ENCODE measurements at regions not wholly inside any gene's neighbourhood (a gene's known extent, or its start where the extent isn't known, plus 50 kb on each side); places are given as distances from the start of the nearest gene placed in this dataset.
A peak's percentile ranks its signal among the peaks of the same experiment; 100 is the strongest.

DNA sequence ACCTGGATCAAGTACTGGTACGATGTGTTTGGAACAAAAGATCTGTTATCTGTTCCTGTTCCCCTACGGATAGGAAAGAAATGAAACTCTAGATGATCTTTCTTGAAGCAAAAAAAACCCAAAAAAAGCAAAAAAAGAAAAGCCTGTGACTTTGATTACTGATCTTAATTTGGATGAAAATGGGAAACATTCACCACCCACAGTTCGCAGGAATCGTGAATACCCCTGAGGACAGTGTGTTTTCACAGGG lies 138.7 kb upstream of the LMNTD1 start (continued):
- TF ChIP-seq HNF4A (conservative IDR thresholded peaks at IDR 0.05) (no peak), RXRA (IDR thresholded peaks at IDR 0.05) (no peak), GABPA (IDR thresholded peaks at IDR 0.05 in 1 of 2, conservative IDR thresholded peaks at IDR 0.05 in 1 of 2) (no peak), JUND (IDR thresholded peaks at IDR 0.05) (no peak), NR2F2 (IDR thresholded peaks at IDR 0.05) (no peak), RAD21 (IDR thresholded peaks at IDR 0.05) (no peak), YY1 (IDR thresholded peaks at IDR 0.05) (no peak)

DNA sequence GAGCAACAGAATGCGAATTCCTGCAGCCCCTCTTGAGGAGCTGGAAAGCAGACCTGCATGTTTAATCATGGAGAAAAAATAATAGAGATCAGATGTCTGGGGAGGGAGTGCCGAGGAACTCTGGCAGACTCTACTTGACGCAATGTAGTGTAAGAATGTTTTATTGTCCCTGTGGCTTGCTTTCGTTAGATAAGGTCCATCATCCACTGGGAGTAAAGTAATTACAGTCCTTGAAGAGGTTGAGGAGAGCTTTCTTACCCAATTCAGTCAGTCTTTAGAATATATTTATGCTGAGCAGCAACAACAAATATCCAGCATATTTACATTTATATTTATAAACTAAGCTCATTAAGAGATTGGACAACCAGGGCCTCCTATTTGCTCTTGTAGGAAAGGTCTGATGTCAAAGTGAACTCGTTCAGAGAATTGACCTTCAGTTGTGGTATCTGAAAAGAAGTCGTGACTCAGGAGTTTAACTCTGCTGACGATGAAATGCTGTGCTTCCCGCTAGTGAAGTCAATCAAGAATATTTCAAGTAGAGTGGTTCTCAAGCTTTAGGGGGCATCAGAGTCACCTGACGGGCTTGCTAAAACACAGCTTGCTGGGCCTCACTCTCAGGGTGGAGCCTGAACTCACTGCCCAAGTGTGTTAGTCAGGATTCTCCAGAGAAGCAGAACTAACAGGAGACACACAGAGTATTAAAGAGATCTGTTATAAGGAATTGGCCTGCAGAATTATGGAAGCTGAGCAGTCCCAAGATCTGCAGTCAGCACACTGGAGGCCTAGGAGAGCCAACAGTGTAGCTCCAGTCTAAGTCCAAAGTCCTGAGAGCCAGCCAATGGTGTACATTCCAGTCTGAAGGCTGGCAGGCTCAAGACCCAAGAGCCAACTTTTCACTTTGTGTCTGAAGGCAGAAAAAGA lies 139.3 kb upstream of the LMNTD1 start:
- DNase-seq (ENCODE audit: low spot score), result no peak
- H3K36me3 ChIP-seq (ENCODE audit: control insufficient read depth in 4 of 4, insufficient read depth in 3 of 4, low read depth in 1 of 4, low read length in 3 of 4), result no peaks in the 10 kb centered on the region
- H3K9ac ChIP-seq (ENCODE audit: low read depth in 1 of 2, low read length in 2 of 2), result no peak overlapping the region
- H3K27me3 ChIP-seq (ENCODE audit: control insufficient read depth in 4 of 4, insufficient read depth in 4 of 4, low read length in 3 of 4), result no peaks in the 10 kb centered on the region
- H3K9me3 ChIP-seq (ENCODE audit: control insufficient read depth in 4 of 4, low read length in 3 of 4), result peaks cover 0 to 1% (median 0%) of the 10 kb centered on the region in 4 donors
- peak; percentile 24 to 45 for TF ChIP-seq HNF4A (conservative IDR thresholded peaks at IDR 0.05)
- TF ChIP-seq, protein P1, sequence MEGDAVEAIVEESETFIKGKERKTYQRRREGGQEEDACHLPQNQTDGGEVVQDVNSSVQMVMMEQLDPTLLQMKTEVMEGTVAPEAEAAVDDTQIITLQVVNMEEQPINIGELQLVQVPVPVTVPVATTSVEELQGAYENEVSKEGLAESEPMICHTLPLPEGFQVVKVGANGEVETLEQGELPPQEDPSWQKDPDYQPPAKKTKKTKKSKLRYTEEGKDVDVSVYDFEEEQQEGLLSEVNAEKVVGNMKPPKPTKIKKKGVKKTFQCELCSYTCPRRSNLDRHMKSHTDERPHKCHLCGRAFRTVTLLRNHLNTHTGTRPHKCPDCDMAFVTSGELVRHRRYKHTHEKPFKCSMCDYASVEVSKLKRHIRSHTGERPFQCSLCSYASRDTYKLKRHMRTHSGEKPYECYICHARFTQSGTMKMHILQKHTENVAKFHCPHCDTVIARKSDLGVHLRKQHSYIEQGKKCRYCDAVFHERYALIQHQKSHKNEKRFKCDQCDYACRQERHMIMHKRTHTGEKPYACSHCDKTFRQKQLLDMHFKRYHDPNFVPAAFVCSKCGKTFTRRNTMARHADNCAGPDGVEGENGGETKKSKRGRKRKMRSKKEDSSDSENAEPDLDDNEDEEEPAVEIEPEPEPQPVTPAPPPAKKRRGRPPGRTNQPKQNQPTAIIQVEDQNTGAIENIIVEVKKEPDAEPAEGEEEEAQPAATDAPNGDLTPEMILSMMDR (IDR thresholded peaks at IDR 0.05; ENCODE audit: low read depth, low read length, missing input control), result no peak
- peaks cover 0 to 1% (median 0%) of the 10 kb centered on the region in 4 donors for H3K4me1 ChIP-seq (ENCODE audit: control insufficient read depth in 4 of 4, insufficient read depth in 4 of 4, low read length in 3 of 4)
- H3K4me3 ChIP-seq (ENCODE audit: low read depth in 1 of 3, low read length in 3 of 3), result no peak overlapping the region
- WGBS, result 87% methylated on average over 9 of the region's 9 CpGs
- no peak overlapping the region for H3K27ac ChIP-seq (ENCODE audit: low read depth in 1 of 2, low read length in 2 of 2)

DNA sequence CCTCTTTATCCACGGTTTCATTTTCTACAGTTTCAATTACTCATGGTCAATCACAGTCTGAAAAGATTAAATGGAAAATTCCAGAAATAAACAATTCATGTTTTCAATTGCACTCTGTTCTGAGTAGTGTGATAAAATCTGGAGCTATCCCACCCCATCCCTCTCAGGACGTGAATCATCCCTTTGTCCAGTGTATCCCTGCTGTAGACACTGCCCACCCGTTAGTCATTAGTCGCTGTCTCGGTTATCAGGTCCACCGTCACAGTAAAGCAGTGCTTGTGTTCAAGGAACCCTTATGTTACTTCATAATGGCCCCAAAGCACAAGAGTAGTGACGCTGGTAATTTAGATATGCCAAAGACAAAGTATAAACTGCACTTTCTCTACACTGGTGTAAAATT lies 141.0 kb upstream of the LMNTD1 start:
- DNase-seq (ENCODE audit: low spot score), result no peak
- Histone ChIP-seq H3K4me1 (ENCODE audit: control insufficient read depth in 4 of 4, insufficient read depth in 4 of 4, low read length in 3 of 4) (peaks cover 0 to 1% (median 0%) of the 10 kb centered on the region in 4 donors), H3K4me3 (ENCODE audit: low read depth in 1 of 3, low read length in 3 of 3) (no peak overlapping the region), H3K9ac (ENCODE audit: low read depth in 1 of 2, low read length in 2 of 2) (no peak overlapping the region), H3K27me3 (ENCODE audit: control insufficient read depth in 4 of 4, insufficient read depth in 4 of 4, low read length in 3 of 4) (peaks cover 0 to 3% (median 0%) of the 10 kb centered on the region in 4 donors), H3K9me3 (ENCODE audit: control insufficient read depth in 4 of 4, low read length in 3 of 4) (peaks cover 0 to 1% (median 0%) of the 10 kb centered on the region in 4 donors), H3K36me3 (ENCODE audit: control insufficient read depth in 4 of 4, insufficient read depth in 3 of 4, low read depth in 1 of 4, low read length in 3 of 4) (no peaks in the 10 kb centered on the region), H3K27ac (ENCODE audit: low read depth in 1 of 2, low read length in 2 of 2) (no peak overlapping the region)
- TF ChIP-seq HNF4A (conservative IDR thresholded peaks at IDR 0.05), result no peak
- TF ChIP-seq, protein P2, sequence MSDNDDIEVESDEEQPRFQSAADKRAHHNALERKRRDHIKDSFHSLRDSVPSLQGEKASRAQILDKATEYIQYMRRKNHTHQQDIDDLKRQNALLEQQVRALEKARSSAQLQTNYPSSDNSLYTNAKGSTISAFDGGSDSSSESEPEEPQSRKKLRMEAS (IDR thresholded peaks at IDR 0.05), result no peak
- no peak for TF ChIP-seq HNF4G (IDR thresholded peaks at IDR 0.05)
- no peak for TF ChIP-seq EGR1 (IDR thresholded peaks at IDR 0.05; ENCODE audit: low read depth in 2 of 2)
- TF ChIP-seq FOXA2 (IDR thresholded peaks at IDR 0.05), result no peak
- no peak for TF ChIP-seq JUND (IDR thresholded peaks at IDR 0.05)
- no peak for TF ChIP-seq NR2F2 (IDR thresholded peaks at IDR 0.05)
- no peak for TF ChIP-seq RXRA (IDR thresholded peaks at IDR 0.05)
- TF ChIP-seq SP1 (IDR thresholded peaks at IDR 0.05), result no peak
- TF ChIP-seq, protein P3, sequence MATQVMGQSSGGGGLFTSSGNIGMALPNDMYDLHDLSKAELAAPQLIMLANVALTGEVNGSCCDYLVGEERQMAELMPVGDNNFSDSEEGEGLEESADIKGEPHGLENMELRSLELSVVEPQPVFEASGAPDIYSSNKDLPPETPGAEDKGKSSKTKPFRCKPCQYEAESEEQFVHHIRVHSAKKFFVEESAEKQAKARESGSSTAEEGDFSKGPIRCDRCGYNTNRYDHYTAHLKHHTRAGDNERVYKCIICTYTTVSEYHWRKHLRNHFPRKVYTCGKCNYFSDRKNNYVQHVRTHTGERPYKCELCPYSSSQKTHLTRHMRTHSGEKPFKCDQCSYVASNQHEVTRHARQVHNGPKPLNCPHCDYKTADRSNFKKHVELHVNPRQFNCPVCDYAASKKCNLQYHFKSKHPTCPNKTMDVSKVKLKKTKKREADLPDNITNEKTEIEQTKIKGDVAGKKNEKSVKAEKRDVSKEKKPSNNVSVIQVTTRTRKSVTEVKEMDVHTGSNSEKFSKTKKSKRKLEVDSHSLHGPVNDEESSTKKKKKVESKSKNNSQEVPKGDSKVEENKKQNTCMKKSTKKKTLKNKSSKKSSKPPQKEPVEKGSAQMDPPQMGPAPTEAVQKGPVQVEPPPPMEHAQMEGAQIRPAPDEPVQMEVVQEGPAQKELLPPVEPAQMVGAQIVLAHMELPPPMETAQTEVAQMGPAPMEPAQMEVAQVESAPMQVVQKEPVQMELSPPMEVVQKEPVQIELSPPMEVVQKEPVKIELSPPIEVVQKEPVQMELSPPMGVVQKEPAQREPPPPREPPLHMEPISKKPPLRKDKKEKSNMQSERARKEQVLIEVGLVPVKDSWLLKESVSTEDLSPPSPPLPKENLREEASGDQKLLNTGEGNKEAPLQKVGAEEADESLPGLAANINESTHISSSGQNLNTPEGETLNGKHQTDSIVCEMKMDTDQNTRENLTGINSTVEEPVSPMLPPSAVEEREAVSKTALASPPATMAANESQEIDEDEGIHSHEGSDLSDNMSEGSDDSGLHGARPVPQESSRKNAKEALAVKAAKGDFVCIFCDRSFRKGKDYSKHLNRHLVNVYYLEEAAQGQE (IDR thresholded peaks at IDR 0.05), result no peak
- no peak for TF ChIP-seq TAF1 (conservative IDR thresholded peaks at IDR 0.05)
- TF ChIP-seq, protein P4, sequence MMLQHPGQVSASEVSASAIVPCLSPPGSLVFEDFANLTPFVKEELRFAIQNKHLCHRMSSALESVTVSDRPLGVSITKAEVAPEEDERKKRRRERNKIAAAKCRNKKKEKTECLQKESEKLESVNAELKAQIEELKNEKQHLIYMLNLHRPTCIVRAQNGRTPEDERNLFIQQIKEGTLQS (IDR thresholded peaks at IDR 0.05), result no peak
- no peak for TF ChIP-seq RAD21 (IDR thresholded peaks at IDR 0.05)
- WGBS, result 79% methylated on average over 7 of the region's 7 CpGs

Measured in liver (tissue), 8 donors.